22Rv1 (cell line): ENCODE measurements at regions not wholly inside any gene's neighbourhood (a gene's known extent, or its start where the extent isn't known, plus 50 kb on each side); places are given as distances from the start of the nearest gene placed in this dataset.

ENCODE experiments used
- ZFX ChIP-seq: fragments of 450-650 bp; IDR thresholded peaks from 2 replicates; pipeline ENCODE4 v1.6.1; 2017; ENCODE audit warnings: antibody characterized with exemption, borderline replicate concordance
- TF ChIP-seq, protein P1 (sequence below): fragments of 450-650 bp; IDR thresholded peaks from 2 replicates; pipeline ENCODE4 v1.5.1; 2017; ENCODE audit warnings: mild to moderate bottlenecking

DNA sequence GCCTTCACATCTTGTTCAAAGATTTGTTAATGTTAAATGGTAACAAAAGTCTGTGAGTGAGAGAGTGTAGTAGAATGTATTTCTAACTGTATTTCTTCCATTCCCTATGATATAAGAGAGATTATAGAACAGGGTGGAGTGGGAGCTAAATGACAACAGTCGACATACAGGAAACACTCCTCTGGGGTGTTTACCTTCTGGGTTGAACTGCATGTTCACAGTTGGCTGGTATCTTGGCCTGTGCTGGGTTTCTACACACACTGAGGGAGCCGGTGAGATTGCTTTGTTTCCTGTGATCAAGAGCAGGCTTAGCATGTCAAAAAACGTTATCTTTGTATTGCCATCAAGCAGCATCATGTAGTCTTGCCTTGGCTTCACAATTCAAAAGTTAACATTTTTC, 274.3 kb upstream of the FAR2 start:
- TF ChIP-seq, protein P1, sequence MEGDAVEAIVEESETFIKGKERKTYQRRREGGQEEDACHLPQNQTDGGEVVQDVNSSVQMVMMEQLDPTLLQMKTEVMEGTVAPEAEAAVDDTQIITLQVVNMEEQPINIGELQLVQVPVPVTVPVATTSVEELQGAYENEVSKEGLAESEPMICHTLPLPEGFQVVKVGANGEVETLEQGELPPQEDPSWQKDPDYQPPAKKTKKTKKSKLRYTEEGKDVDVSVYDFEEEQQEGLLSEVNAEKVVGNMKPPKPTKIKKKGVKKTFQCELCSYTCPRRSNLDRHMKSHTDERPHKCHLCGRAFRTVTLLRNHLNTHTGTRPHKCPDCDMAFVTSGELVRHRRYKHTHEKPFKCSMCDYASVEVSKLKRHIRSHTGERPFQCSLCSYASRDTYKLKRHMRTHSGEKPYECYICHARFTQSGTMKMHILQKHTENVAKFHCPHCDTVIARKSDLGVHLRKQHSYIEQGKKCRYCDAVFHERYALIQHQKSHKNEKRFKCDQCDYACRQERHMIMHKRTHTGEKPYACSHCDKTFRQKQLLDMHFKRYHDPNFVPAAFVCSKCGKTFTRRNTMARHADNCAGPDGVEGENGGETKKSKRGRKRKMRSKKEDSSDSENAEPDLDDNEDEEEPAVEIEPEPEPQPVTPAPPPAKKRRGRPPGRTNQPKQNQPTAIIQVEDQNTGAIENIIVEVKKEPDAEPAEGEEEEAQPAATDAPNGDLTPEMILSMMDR, result no peak
- no peak for TF ChIP-seq ZFX
